ENCODE measurements at regions not wholly inside any gene's neighbourhood (a gene's known extent, or its start where the extent isn't known, plus 50 kb on each side); places are given as distances from the start of the nearest gene placed in this dataset.

- no peak for TF ChIP-seq CTCF (IDR thresholded peaks at IDR 0.05)
- no peak for DNase-seq
- Histone ChIP-seq H3K27ac (no peak overlapping the region), H3K4me1 (no peaks in the 10 kb centered on the region), H3K36me3 (no peaks in the 10 kb centered on the region), H3K27me3 (no peaks in the 10 kb centered on the region), H3K4me3 (no peak overlapping the region), H3K9me3 (no peaks in the 10 kb centered on the region)
- no peak for ATAC-seq
- no peak for FAIRE-seq
- WGBS, 2 donors = 63 to 81% methylated on average over 2 of the region's 2 CpGs
- intact Hi-C loops (cut with DNase I) = no loop called here
Measured at GRCh38 chr5:4857761-4858160, 282.4 kb upstream of the ADAMTS16 start.

DNA sequence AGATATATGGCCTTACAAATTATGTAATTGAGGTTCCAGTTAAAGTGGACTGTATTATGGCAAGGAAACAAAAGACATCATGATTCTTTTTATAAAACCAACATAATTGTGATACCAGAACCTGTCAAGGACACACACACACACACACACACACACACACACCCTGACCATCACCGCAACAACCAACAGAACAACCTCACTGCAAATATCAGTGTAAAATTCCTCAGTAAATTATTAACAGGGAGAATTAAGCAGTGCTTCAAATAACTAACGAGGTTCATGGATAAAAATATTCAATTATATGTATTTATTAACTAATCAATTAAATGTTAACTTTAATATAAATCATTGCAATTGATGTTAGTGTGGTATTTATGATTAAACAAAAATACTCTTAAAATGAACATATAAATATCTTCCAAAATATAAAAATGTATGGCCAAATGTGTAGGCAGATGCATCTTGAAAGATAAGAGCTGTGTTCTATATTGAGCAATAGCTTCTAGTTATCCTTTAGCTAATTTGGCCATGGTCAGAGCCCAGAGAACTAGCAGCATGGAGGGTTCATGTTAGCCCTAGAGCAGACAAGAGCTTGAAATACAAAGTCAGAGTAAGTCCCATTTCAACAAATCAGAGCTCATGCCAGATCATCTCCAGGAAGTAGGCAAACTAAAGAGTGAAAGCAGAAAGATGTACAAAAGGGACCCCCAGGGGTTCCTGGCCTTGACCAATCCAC, 280.5 kb upstream of the ADAMTS16 start:
- no peak for FAIRE-seq
- H3K27ac ChIP-seq = no peak overlapping the region
- no peaks in the 10 kb centered on the region for H3K4me1 ChIP-seq
- no peak for TF ChIP-seq CTCF (IDR thresholded peaks at IDR 0.05)
- no peak overlapping the region for H3K4me3 ChIP-seq
- H3K36me3 ChIP-seq = no peaks in the 10 kb centered on the region
- DNase-seq = no peak
- WGBS, 2 donors = 37% methylated on average over 2 of the region's 2 CpGs
- no peaks in the 10 kb centered on the region for H3K9me3 ChIP-seq
- no peaks in the 10 kb centered on the region for H3K27me3 ChIP-seq
- no peak for ATAC-seq
- intact Hi-C loops (cut with DNase I) = no loop called here

- Histone ChIP-seq H3K4me3 (no peak overlapping the region), H3K36me3 (no peaks in the 10 kb centered on the region), H3K27ac (no peak overlapping the region), H3K9me3 (no peaks in the 10 kb centered on the region), H3K4me1 (no peaks in the 10 kb centered on the region), H3K27me3 (no peaks in the 10 kb centered on the region)
- no peak for TF ChIP-seq CTCF (IDR thresholded peaks at IDR 0.05)
- ATAC-seq (no peak), DNase-seq (no peak), FAIRE-seq (no peak)
- 37 to 45% methylated on average over 5 of the region's 5 CpGs for WGBS, 2 donors
- intact Hi-C loops (cut with DNase I) = no loop called here
Measured at GRCh38 chr5:4860631-4861030, 279.5 kb upstream of the ADAMTS16 start.

- DNase-seq (no peak), ATAC-seq (peak in 2 of 4 donors; percentile 29 to 44)
Measured at GRCh38 chr5:4862500-4862899, 277.6 kb upstream of the ADAMTS16 start.

More at GRCh38 chr5:4862500-4862899, 277.6 kb upstream of the ADAMTS16 start:
- H3K9me3 ChIP-seq = no peaks in the 10 kb centered on the region
- no peak overlapping the region for H3K27ac ChIP-seq
- H3K36me3 ChIP-seq = no peaks in the 10 kb centered on the region
- no peaks in the 10 kb centered on the region for H3K4me1 ChIP-seq
- peak in 2 of 4 donors; percentile 27 to 32 for TF ChIP-seq CTCF (IDR thresholded peaks at IDR 0.05)
- WGBS, 2 donors = 0 to 4% methylated on average over 1 of the region's 1 CpG
- FAIRE-seq = peak; percentile 72
- no peaks in the 10 kb centered on the region for H3K27me3 ChIP-seq
- no peak overlapping the region for H3K4me3 ChIP-seq
- intact Hi-C loops (cut with DNase I) = no loop called here

Data from pancreas (tissue), 10 donors.